ENCODE measurements at regions not wholly inside any gene's neighbourhood (a gene's known extent, or its start where the extent isn't known, plus 50 kb on each side); places are given as distances from the start of the nearest gene placed in this dataset.

DNA sequence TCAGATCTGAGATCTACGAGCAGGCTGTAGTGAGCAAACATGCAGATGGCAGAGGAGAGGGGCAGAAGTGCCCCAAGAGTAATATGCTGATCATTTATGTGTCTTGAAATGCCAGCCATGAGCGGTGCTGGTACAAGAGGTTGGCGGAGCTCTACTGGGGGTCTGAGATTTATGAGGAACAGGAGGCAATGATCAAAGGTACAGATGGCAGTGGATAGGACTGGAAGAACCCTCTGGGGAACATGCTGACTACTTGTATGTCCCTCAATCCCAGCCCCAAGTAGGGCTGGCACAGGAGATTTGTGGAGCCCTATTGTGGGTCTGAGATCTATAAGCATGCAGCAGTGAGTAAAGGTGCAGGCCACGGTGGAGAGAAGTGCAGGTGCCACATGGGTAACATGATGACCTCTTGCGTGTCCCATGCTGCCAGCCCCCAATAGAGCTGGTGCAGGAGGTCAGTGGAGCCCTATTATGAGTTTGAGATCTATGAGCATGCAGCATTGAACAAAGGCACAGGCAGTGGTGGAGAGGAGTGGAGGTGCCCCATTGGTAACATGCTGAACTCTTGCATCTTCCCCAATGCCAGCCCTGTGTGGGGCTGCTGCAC is 97.2 kb upstream of the ZNF678 start:
- Histone ChIP-seq H3K56ac (ENCODE audit: insufficient read length, low read depth, low read length) (no peak overlapping the region), H2BK5ac (ENCODE audit: insufficient read length, low read length) (no peak overlapping the region), H3K4ac (ENCODE audit: low read depth, low read length) (no peak overlapping the region), H4K20me1 (ENCODE audit: control insufficient read depth, insufficient read depth, insufficient read length) (no peaks in the 10 kb centered on the region), H3K27ac (ENCODE audit: insufficient read length, low read depth, low read length) (no peak overlapping the region), H4K8ac (replicated peaks; ENCODE audit: insufficient read length, low read depth, low read length) (no peak overlapping the region), H2AK5ac (ENCODE audit: insufficient read length, low read length) (no peak overlapping the region), H3K18ac (ENCODE audit: insufficient read length, low read depth, low read length) (no peak overlapping the region), H3K4me2 (ENCODE audit: insufficient read depth, insufficient read length, low read length) (no peak overlapping the region), H4K5ac (ENCODE audit: insufficient read length, low read depth, low read length) (no peak overlapping the region), H2BK12ac (ENCODE audit: insufficient read length, low read depth, low read length) (no peak overlapping the region), H3T11ph (ENCODE audit: low read length) (no peak overlapping the region), H4K91ac (ENCODE audit: insufficient read length, low read depth, low read length) (no peak overlapping the region), H2BK120ac (ENCODE audit: low read depth, low read length, poor library complexity, severe bottlenecking) (no peak overlapping the region), H3K79me1 (ENCODE audit: insufficient read depth, low read depth, low read length, poor library complexity, severe bottlenecking) (no peaks in the 10 kb centered on the region), H3K4me1 (ENCODE audit: insufficient read depth, low read length) (no peaks in the 10 kb centered on the region), H3K23ac (ENCODE audit: insufficient read length, low read depth, low read length) (no peak overlapping the region), H2BK15ac (ENCODE audit: low read depth, low read length) (no peak overlapping the region), H3K9ac (ENCODE audit: extremely low read depth, insufficient read length, low read length) (no peak overlapping the region), H3K23me2 (ENCODE audit: insufficient read length, low read depth, low read length, poor library complexity, severe bottlenecking) (no peaks in the 10 kb centered on the region), H3K14ac (ENCODE audit: insufficient read depth, low read length) (no peak overlapping the region), H2AFZ (ENCODE audit: low read length) (no peak overlapping the region), H2BK20ac (ENCODE audit: low read depth, low read length, poor library complexity, severe bottlenecking) (no peak overlapping the region), H3K27me3 (ENCODE audit: insufficient read depth, low read length) (no peaks in the 10 kb centered on the region), H3K79me2 (ENCODE audit: insufficient read depth, low read length) (no peaks in the 10 kb centered on the region), H3K9me3 (ENCODE audit: control insufficient read depth, low read depth, low read length) (no peaks in the 10 kb centered on the region)
- H3K4me1 Mint-ChIP-seq: no peaks in the 10 kb centered on the region
- H3K4me3 Mint-ChIP-seq: no peak overlapping the region
- peaks cover 13% of the 10 kb centered on the region in 2 experiments for H3K9me3 Mint-ChIP-seq
- no CpG with 5 or more reads among the region's 5 CpGs for WGBS (ENCODE audit: extremely low coverage, insufficient read length, low lambda C conversion rate)
- TF ChIP-seq, protein P1, sequence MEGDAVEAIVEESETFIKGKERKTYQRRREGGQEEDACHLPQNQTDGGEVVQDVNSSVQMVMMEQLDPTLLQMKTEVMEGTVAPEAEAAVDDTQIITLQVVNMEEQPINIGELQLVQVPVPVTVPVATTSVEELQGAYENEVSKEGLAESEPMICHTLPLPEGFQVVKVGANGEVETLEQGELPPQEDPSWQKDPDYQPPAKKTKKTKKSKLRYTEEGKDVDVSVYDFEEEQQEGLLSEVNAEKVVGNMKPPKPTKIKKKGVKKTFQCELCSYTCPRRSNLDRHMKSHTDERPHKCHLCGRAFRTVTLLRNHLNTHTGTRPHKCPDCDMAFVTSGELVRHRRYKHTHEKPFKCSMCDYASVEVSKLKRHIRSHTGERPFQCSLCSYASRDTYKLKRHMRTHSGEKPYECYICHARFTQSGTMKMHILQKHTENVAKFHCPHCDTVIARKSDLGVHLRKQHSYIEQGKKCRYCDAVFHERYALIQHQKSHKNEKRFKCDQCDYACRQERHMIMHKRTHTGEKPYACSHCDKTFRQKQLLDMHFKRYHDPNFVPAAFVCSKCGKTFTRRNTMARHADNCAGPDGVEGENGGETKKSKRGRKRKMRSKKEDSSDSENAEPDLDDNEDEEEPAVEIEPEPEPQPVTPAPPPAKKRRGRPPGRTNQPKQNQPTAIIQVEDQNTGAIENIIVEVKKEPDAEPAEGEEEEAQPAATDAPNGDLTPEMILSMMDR (conservative IDR thresholded peaks at IDR 0.05): no peak
- DNase-seq: no peak
- H3K27ac Mint-ChIP-seq: no peak overlapping the region
- H3K27me3 Mint-ChIP-seq (ENCODE audit: low read depth): peaks cover 18% of the 10 kb centered on the region
- H3K36me3 Mint-ChIP-seq (ENCODE audit: insufficient read depth in 1 of 3, low read depth in 3 of 3): peaks cover 5 to 6% (median 6%) of the 10 kb centered on the region in 3 experiments; a peak in 4 of 7 replicates
